Mammary epithelial cell (primary cell): ENCODE measurements at regions not wholly inside any gene's neighbourhood (a gene's known extent, or its start where the extent isn't known, plus 50 kb on each side); places are given as distances from the start of the nearest gene placed in this dataset.

Experiments used
- EZH2 ChIP-seq: IDR thresholded peaks from 2 replicates; pipeline ENCODE4 v1.6.1; 2012; ENCODE audit warnings: low read length, inconsistent platforms, borderline replicate concordance
- TF ChIP-seq, protein P1 (sequence below), 2 donors: IDR thresholded peaks in 1 of 2; conservative IDR thresholded peaks in 1 of 2; 2 replicates each; pipeline ENCODE4 v1.5.1; 2011 to 2012; ENCODE audit warnings: inconsistent platforms in 2 of 2, low read length in 2 of 2, mild to moderate bottlenecking in 2 of 2, control low read depth in 1 of 2, low read depth in 1 of 2; ENCODE audit not compliant: insufficient read depth in 1 of 2; ENCODE audit errors: extremely low read depth in 1 of 2

DNA sequence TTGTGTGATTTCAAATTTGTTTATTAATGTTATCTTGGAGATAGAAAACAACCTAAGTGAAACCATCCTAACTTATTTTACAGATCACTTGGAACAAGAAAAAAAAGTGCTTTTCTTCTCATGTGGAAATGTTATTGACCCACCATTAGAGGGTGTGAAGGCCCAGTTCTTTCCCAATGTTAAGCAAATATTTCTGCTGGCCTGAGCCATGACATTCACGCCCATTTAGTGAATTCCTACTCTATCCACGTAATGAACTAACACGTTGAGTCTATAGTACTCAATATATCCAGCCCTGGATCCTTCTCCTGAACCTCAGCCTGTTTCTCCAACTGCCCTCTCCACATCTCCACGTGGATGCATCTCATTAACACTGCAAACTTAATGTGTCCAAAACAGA, 180.6 kb upstream of the ZFP64 start:
- TF ChIP-seq EZH2 = no peak
- TF ChIP-seq, protein P1, sequence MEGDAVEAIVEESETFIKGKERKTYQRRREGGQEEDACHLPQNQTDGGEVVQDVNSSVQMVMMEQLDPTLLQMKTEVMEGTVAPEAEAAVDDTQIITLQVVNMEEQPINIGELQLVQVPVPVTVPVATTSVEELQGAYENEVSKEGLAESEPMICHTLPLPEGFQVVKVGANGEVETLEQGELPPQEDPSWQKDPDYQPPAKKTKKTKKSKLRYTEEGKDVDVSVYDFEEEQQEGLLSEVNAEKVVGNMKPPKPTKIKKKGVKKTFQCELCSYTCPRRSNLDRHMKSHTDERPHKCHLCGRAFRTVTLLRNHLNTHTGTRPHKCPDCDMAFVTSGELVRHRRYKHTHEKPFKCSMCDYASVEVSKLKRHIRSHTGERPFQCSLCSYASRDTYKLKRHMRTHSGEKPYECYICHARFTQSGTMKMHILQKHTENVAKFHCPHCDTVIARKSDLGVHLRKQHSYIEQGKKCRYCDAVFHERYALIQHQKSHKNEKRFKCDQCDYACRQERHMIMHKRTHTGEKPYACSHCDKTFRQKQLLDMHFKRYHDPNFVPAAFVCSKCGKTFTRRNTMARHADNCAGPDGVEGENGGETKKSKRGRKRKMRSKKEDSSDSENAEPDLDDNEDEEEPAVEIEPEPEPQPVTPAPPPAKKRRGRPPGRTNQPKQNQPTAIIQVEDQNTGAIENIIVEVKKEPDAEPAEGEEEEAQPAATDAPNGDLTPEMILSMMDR (conservative IDR thresholded peaks at IDR 0.05 in 1 of 2, IDR thresholded peaks at IDR 0.05 in 1 of 2; ENCODE audit: extremely low read depth in 1 of 2, insufficient read depth in 1 of 2, low read depth in 1 of 2, low read length in 2 of 2) = no peak
